HG03097 (cell line): ENCODE measurements at regions not wholly inside any gene's neighbourhood (a gene's known extent, or its start where the extent isn't known, plus 50 kb on each side); places are given as distances from the start of the nearest gene placed in this dataset.
A peak's percentile ranks its signal among the peaks of the same experiment; 100 is the strongest.

ENCODE experiments used
- ATAC-seq: cut with Tn5 transposase; IDR thresholded peaks from one replicate; pipeline ENCODE4 v1.9.1; 2021; ENCODE audit not compliant: unreplicated experiment, low FRiP score

DNA sequence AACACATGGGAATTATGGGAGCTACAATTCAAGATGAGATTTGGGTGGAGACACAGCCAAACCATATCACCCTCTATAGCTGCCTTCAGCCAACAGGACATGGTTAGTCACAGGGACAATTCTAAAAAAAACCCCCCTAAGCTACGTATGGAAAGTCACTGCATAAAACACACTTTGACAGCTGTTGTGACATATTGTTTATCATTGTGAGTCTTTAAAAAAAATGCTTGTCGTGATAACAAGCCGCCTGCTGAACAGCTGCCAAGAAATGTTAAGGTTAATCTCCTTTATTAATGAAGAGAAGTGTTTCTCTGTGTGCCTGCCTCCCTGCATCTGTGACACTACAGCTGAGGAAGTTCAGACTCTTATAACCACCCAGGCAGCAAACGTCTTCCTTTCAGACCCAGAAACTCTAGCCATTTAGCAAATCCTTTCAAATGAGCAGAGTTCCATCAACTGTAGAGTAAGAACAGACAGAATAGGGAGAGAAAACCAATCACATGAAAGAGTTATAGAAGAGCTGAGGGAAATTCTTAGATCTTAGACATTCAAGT is 1459.6 kb upstream of the TMEM132C start:
- ATAC-seq, result no peak

DNA sequence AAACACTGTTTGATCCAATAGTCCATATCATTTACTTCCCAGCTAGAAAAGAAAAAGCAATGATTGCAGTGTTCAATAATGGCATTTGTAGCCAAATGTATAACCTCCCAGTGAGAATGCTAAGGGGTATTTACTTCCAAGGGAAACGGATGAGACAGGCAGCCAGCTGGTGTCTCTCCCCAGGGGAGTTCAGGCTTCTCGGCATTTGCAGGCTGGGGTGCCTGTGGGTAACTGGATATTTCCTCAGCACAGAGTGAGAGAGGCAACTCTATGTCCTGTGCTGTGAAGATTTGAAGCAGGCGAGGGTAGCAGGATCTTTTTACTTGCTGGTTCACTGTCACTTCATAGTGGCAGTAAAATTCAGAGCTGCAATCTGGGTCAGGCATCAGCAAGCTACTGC is 1455.6 kb upstream of the TMEM132C start:
- no peak for ATAC-seq

DNA sequence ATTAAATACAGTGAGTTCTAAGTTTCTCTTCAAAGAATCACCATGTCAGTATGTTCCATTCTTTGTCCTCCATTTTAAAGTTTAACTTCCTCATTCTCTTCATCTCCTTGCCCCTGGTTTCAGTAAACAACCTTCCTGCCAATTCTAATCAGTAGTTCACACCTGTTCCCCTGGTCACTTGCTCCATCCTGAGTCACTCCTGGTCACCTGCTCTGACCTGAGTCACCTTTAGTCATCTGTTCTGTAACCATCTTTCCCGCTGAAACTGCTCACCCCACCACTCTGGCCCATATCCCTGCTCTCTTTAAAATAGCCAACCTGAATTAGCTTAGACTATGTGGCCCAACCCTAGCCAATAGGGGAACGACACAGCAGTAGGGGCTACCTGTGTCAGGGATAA is 1447.4 kb upstream of the TMEM132C start:
- no peak for ATAC-seq

DNA sequence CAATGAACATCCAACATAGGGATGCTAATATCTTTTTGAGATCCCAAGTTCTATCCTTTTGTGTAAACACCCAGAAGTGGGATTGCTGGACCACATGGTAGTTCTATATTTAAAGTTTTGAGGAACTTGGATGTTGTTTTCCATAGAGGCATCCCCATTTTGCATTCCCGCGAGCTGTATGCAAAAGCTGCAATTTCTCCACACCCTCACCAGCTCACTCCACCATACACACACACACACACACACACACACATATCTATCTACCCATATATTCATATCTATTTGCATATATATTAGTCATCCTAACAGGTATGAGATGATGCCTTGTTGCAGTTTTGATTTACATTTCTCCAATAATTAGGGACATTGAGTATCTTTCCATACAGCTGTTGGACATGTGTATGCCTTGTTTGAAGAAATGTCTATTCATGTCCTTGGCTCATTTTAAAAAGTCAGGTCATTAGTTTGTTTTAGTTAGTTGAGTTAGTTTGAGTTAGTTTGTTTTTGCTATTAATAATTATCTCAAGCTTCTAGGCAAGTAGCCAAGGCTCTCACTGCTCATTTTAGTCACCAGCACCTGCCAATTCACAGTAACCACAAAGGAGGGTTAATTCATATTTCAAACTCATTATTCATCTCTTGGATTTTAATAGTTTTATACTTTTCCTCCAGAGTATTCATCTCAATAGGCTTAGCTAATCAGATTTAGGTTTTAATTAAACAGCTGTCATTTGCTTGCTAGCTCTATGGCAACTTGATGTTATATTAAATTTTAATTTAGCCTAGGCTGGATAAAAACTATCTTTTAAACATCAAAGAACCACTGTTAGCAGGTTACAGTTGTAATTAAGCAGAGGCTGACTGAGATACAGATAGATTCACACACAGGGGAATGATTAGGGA is 1435.9 kb upstream of the TMEM132C start:
- ATAC-seq, result no peak

DNA sequence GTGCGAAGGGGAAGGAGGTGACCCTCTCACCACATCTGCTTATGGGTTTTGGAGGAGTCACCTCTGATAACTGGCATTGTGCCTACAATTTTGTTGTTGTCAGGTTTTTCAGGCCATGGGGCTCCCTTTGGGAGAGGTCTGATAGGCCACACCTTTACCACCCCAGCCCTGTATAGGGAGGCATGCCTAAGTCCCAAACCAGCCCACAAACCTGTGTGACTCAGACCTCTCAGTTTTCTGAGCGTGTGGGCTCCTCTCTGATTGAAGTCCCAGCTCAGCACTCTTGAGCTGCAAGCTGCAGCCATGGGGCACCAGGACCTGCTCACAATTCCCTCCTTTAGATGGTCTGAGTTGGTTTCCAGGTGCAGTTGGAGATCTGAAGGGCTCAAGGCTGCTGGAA is 1429.3 kb upstream of the TMEM132C start:
- no peak for ATAC-seq

DNA sequence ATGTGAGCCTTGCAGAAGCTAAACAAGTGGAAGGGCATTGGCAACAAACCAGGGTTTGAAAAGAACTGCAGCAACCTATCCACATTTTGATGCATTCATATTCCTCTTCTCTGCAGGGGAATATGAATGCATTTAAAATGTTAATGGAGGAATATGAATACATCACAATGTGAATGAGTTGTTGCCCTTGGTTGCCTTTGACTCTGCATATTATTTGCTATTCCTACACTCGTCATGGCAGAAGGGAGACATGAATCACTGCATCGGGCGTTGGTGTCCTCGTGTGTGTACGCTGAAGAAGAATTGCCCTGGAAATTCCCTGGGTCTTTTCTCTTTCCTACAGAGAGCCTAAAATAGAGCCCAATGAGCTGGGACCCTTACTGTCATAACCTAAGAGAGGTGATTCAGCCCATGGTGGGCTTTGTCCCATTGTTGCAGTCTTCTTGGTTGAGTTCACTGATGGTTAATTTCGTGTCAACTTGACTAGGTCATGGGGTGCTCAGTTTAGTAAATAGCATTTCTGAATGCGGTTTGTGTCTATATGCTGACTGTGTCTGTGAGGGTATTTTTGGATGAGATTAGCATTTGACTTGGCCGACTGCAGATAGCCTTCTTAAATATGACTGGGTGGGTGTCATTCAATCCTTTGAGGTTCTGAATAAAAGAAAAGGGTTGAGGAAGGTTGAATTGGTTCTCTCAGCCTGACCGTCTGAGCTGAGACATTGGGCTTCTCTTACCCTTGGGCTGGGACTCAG is 1422.9 kb upstream of the TMEM132C start:
- no peak for ATAC-seq

DNA sequence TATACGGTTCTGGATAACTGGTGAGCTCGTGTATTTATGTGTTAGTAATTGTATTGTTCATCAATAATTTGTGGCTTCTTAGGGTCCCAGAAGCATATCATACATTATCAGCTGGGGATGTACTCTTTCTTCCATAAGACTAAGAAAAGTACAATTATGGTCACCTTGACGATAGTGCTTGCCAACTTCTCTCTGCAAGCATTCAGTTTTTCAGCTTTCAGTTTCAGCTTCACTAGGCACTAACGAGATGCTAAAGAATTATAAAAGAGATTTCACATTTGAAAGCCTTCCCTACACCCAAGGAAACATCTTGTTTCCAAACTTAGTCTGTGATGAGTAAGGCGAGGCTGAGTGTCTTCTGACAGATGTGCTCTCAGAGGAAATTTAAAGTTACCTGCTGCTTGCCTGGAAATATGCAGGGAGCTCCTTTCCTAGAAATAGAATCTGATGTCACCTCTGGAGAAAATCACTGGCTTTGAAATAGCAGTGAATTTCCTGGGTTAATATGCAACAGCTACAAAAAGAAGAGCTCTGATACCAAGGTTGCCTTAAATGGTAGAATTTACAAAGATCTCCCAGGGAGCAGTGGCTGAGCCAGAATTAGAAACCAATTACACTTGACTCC is 1419.9 kb upstream of the TMEM132C start:
- ATAC-seq, result no peak

DNA sequence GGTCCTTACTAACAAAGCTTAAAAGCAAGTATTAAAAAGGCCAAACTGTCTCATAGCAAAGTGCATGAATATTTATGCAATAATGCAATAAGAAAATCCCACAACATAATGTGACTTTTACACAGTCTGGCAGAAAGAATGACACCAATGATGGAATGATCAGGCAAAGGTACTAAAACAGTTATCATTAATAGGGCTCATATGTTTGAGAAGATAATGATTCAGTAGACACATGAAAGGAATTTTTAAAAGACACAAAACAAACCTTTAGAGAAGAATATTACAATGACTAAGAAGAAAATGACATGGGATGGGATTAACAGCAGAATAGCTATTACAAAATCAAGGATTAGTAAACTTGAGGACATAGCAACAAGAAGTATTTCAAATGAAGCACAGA is 1411.2 kb upstream of the TMEM132C start:
- ATAC-seq, result no peak

DNA sequence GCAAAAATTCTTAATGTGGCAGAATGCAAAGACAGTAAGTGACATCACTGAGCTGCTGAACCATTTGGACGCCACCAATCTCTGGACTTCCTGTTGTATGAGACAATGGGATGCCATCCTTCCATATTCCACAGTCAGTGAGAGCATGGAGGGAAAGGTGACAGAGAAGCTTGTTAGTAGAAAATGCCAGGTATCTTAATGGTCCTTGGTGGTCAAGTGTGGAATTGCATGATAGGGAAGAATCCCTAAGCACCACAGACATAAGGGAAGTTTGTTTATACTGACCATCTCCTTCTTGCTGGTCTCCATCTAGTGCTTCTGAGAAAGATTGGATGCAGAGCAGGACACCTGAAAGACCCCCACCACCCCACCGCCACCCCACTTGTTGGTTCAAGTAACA is 1410.0 kb upstream of the TMEM132C start:
- no peak for ATAC-seq

DNA sequence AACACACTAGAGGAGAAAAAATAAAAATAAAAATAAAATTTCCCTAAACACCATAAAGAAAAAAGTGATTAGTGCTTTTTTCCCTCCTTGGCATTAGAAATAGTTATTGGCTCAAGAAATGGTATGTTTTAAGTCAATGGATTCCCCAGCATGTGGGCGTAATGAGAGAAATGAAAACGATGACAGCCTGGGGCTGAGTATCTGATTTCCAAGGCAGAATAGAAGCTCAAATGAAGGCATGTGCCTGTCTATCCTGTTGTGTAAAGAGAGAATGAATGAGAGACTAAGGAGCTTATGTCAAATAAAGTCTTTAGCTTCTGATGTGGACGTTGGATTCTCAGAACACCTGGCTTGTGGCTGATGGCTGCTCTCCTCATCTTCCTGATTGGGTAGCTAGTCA is 1408.4 kb upstream of the TMEM132C start:
- ATAC-seq, result no peak

DNA sequence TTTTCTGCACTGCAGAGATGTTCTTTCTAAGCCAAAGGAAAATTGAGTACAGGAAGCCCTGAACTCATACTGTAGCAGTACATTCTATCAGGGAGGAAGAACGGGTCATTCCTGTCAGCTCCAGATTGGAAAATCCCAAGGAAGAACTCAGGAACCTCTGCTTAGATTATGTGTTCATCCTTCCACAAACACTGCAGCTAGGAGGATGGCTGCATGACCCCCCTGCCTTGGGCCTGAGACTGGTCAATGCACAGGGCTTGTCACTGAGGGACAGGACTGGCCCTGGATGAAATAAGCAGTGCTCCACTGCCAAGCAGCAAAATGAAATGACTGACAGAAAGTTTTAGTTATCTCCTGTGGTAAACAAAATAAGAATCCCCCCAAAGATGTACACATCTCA is 1406.8 kb upstream of the TMEM132C start:
- ATAC-seq, result no peak

DNA sequence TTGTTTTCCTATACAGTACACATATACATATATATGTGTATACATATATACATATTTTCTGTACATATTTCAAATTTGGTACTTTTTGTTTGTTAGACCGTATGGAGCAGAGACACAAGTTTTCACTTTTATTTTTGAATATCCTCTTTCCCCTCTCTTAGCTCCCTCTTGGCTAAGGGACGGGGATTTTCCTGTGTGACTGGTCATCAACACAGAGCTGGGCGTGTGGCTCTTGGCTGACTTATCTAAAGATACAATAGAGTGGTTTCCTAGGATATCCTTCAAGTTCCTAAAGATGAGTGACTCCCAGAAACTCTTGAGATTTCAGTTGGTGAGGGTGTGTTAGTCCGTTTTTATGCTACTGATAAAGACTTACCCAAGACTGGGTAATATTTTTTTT is 1404.5 kb upstream of the TMEM132C start:
- no peak for ATAC-seq

DNA sequence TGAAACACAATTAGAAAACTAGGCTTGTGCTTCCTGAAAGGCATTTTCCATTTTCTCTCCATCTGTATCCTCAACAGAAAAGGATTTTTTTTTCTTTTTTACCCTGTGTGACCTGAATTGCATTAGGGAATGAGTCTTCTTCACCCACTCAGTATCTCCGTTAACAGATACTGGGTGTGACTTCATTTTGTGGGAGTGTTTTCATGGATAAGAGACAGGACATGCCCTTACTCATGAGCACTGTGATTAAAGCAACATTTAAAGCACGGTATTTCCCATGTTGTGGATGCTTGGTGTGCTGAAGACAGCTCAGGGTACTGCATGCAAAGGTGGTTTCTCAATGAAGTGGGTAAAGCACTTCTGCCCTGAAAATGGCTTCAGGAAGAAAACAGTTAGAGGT is 1397.3 kb upstream of the TMEM132C start:
- no peak for ATAC-seq

DNA sequence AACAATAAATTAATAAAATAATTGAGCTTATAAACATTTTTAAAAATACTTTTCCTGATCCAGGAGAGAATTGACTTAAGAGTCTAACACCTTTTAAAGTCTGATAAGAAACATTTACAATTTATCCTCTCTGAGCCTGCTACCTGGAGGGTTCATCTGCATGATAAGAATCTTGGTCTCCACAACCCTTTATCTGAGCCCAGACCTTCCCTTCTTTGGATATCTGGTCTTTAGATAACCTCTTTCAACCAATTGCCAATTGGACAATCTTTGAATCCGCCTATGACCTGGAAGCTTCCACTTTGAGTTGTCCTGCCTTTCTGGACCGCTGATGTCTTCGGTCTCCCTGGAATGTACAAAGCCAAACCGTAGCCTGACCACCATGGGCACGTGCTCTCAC is 1393.3 kb upstream of the TMEM132C start:
- no peak for ATAC-seq

DNA sequence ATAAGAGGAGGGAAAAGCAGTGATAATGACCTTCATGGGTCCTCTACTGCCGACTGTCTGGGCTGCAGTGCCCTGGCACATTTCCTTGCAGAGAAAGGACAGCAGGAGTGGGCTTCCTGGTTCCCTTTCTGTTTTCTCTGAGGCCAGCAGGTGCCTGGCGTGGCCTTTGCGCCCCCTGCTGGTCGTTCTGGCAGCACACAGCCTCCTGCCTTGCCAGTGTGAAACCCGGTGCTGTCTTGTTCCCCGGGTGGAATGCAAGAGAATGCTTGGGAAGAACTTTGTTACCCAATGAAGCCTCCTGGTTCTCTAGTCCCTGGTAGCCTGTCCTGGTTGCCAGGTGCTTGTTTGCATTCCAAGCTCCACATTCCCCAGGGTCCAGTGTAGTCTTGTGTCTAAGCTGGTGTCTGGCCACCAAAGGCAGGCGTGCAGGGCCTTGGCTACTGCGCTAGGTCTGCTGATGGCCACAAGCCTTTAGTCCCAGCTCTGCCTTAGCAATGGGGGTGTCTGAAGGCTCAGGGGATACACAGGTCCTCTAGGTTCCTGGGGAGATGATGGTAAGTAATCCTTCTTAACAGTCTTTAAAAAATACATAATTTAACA is 1392.4 kb upstream of the TMEM132C start:
- peak; percentile 57 for ATAC-seq

DNA sequence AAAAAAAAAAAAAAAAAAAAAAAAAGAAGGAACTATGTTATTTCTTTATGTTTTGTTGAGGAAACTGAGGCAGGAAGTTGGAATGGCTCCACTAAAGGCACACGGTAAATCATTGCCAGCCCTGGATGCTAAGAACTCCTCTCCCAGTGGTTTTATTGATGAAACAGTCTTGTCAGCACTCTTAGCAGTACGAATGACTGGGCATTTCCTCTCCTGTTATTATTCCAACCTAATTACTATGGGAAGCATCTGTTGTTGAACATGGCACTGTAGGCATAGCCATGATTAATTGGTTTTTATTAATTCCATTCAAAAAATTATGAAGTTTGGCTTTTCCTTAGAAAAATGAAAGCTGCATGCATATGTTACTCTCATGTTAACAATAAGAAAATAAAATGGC is 1387.1 kb upstream of the TMEM132C start:
- ATAC-seq, result no peak

DNA sequence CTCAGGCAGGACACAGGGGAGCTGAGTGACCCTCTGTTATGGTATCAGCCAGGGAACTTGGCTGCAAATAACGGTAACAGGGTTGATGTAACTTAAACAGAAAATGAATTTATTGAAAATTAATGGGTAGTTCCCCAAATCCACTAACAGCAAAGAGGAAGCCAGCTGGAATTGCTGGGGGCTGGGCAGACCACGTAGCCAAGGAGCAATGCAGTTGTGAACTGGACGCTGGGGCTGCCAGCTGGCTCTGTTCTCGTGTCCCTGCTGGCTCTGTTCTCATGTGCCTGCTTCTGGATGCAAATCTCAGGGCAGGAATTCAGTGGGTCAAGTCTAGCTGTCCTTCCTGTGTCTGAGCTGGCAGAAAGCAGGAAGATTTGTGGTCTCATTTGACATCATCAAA is 1383.3 kb upstream of the TMEM132C start:
- no peak for ATAC-seq

DNA sequence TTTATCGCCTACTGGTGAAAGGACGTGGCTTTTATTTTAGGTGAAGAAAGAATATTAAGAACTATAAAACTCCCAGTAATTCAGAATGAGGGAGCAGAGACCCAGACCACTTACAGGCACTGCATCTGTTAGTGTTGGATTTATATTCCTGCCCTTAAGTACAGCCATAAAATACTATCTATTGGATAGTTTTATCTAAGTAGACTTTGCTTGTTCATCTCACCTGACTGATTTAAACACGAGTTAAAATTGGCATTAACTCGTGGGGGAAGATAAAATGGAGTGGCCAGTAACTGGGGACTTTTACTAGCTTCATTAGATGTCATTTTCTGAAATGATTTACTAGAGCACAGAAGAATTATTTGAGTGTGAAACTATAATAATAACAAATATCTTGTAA is 1377.5 kb upstream of the TMEM132C start:
- no peak for ATAC-seq

DNA sequence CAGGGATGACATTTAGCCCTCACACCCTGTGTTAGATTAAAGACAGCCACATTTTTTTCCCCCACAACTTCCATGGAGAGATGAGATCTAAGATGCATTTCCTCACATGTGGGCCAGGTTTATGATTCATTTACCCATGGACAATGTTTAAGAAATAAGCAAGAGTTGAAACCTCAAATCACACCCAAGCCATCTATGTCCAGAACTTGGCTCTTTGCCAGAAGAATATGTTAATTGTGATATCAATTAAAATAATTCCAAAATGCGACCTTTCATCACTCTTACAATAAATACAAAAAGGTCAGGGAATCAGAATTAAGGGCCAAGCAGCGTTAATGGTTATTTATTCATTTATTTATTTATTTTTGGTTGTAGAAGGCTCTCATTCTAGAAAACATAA is 1376.9 kb upstream of the TMEM132C start:
- no peak for ATAC-seq

DNA sequence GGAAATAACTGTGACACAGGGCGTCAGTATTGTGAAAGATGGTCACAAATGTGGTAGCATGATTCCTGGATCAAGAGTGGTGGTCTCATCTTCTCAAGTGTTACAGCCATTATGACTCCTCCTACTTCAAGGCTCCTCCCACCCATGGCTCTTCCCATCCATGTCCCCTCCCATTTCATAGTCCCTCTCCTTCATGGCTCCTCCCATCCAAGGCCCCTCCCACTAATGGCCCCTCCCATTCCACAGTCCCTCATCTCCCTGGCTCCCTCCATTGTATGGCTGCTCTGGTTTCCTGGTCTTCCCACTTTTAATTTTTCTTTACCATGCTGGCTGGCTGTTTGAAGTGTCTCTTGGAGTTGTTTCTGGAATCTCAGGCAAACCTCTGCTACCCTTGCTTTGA is 1375.2 kb upstream of the TMEM132C start:
- ATAC-seq, result no peak
